H1 (cell line): ENCODE measurements at regions not wholly inside any gene's neighbourhood (a gene's known extent, or its start where the extent isn't known, plus 50 kb on each side); places are given as distances from the start of the nearest gene placed in this dataset.

ENCODE experiments used
- CTCF ChIA-PET: fragments of 300-600 bp; sonication (Branson Sonifier 250); formaldehyde crosslinking; loops from one replicate; lab custom pipeline; 2021; ENCODE audit not compliant: partially characterized antibody; lab: Charles Lee
- POLR2A ChIA-PET: fragments of 300-600 bp; sonication (Branson Sonifier 250); formaldehyde crosslinking; loops from one replicate; lab custom pipeline; 2021; ENCODE audit warnings: inconsistent platforms; ENCODE audit not compliant: partially characterized antibody; lab: Charles Lee
- DNase-seq, 2 experiments: peaks; one replicate each; pipeline versions ENCODE4 v3.0.0 to v3.0.0-alpha.2; 2010 to 2022; ENCODE audit warnings: low spot score in 2 of 2, low read depth in 1 of 2, mixed read lengths in 1 of 2
- FAIRE-seq: peaks from 2 replicates; lab custom pipeline; 2011; peaks lifted over from hg19 to GRCh38; lab: Jason Lieb, UNC
- H2AFZ ChIP-seq: 2 replicates; pipeline ENCODE4 v1.8.1; 2012; ENCODE audit warnings: low read length, inconsistent platforms
- H2AK5ac ChIP-seq: 2 replicates; pipeline ENCODE4 v1.6.1; 2013; ENCODE audit warnings: low read depth, low read length
- H2BK120ac ChIP-seq: replicated peaks from 2 replicates; pipeline ENCODE3; 2013; ENCODE audit warnings: low read depth, low read length, inconsistent platforms
- H2BK12ac ChIP-seq: 2 replicates; pipeline ENCODE4 v1.6.1; 2013; ENCODE audit warnings: low read depth, low read length
- H2BK15ac ChIP-seq: 2 replicates; pipeline ENCODE4 v1.6.1; 2013; ENCODE audit warnings: low read length
- H2BK20ac ChIP-seq: 2 replicates; pipeline ENCODE4 v1.6.1; 2013; ENCODE audit warnings: low read length
- H2BK5ac ChIP-seq: 2 replicates; pipeline ENCODE4 v1.6.1; 2013; ENCODE audit warnings: low read depth, low read length
- H3K14ac ChIP-seq: 2 replicates; pipeline ENCODE4 v1.6.1; 2013; ENCODE audit warnings: inconsistent platforms; ENCODE audit not compliant: insufficient read length
- H3K18ac ChIP-seq: 2 replicates; pipeline ENCODE4 v1.6.1; 2013; ENCODE audit warnings: low read length; ENCODE audit errors: extremely low read depth
- H3K23ac ChIP-seq: 2 replicates; pipeline ENCODE4 v1.6.1; 2013; ENCODE audit warnings: inconsistent platforms; ENCODE audit not compliant: insufficient read length
- H3K23me2 ChIP-seq: 2 replicates; pipeline ENCODE4 v1.6.1; 2013; ENCODE audit warnings: low read depth, low read length
- H3K27ac ChIP-seq: 2 replicates; pipeline ENCODE4 v1.6.1; 2011; ENCODE audit warnings: low read depth, low read length, inconsistent platforms
- H3K27me3 ChIP-seq, 4 experiments: replicated peaks in 1 of 4; 1 replicate in 1 of 4; 2 replicates in 3 of 4; pipeline versions ENCODE4 v1.6.1 to v1.8.1; 2011 to 2013; ENCODE audit warnings: low read length in 3 of 4, mild to moderate bottlenecking in 3 of 4, inconsistent platforms in 2 of 4, mixed read lengths in 2 of 4, moderate library complexity in 1 of 4; ENCODE audit not compliant: control insufficient read depth in 3 of 4, insufficient read depth in 3 of 4; ENCODE audit errors: extremely low read depth in 1 of 4
- H3K36me3 ChIP-seq, 4 experiments: 2 replicates each; pipeline versions ENCODE4 v1.6.1 to v1.8.1; 2011 to 2013; ENCODE audit warnings: mild to moderate bottlenecking in 4 of 4, low read length in 3 of 4, moderate library complexity in 2 of 4, control low read depth in 1 of 4, inconsistent platforms in 1 of 4; ENCODE audit not compliant: insufficient read depth in 4 of 4, control insufficient read depth in 2 of 4
- H3K4ac ChIP-seq: replicated peaks from 2 replicates; pipeline ENCODE3; 2013; ENCODE audit warnings: low read length, low read depth, mixed read lengths, inconsistent platforms; ENCODE audit not compliant: insufficient read length
- H3K4me1 ChIP-seq, 4 experiments: replicated peaks in 1 of 4; 1 replicate in 1 of 4; 2 replicates in 3 of 4; pipeline versions ENCODE4 v1.6.1 to v1.8.1; 2011 to 2013; ENCODE audit warnings: low read length in 3 of 4, inconsistent platforms in 2 of 4, mixed read lengths in 1 of 4; ENCODE audit not compliant: insufficient read depth in 4 of 4, control insufficient read depth in 3 of 4
- H3K4me2 ChIP-seq, 2 experiments: 2 replicates each; pipeline versions ENCODE4 v1.6.1 to v1.8.1; 2011 to 2013; ENCODE audit warnings: low read depth in 2 of 2, low read length in 2 of 2, control low read depth in 1 of 2, inconsistent platforms in 1 of 2, mild to moderate bottlenecking in 1 of 2; ENCODE audit not compliant: insufficient read depth in 1 of 2
- H3K4me3 ChIP-seq, 4 experiments: fragments of 200-600, 300-600 bp in 1 of 4; sonication (generic), shearing (Covaris generic), sonication (Bioruptor Twin) in 1 of 4; 2 replicates each; pipeline versions ENCODE4 v1.5.1 to v1.8.1; 2011 to 2016; ENCODE audit warnings: low read length in 4 of 4, low read depth in 3 of 4, control low read depth in 2 of 4, inconsistent platforms in 2 of 4, mild to moderate bottlenecking in 2 of 4, mixed read lengths in 1 of 4, moderate library complexity in 1 of 4; ENCODE audit not compliant: insufficient read depth in 2 of 4; ENCODE audit errors: extremely low read depth in 1 of 4
- H3K56ac ChIP-seq: replicated peaks from 2 replicates; pipeline ENCODE3; 2013; ENCODE audit warnings: low read depth, mild to moderate bottlenecking, mixed read lengths, low read length, inconsistent platforms; ENCODE audit not compliant: insufficient read length
- H3K79me1 ChIP-seq: 2 replicates; pipeline ENCODE4 v1.6.1; 2013; ENCODE audit warnings: low read depth, low read length, control low read depth
- H3K79me2 ChIP-seq, 2 experiments: 2 replicates each; pipeline versions ENCODE4 v1.6.1 to v1.8.1; 2012 to 2013; ENCODE audit warnings: low read length in 2 of 2, mild to moderate bottlenecking in 2 of 2, inconsistent platforms in 1 of 2; ENCODE audit not compliant: insufficient read depth in 2 of 2, control insufficient read depth in 1 of 2
- H3K9ac ChIP-seq, 4 experiments: replicated peaks in 1 of 4; 1 replicate in 1 of 4; 2 replicates in 3 of 4; pipeline versions ENCODE4 v1.6.1 to v1.8.1; 2011 to 2013; ENCODE audit warnings: low read depth in 3 of 4, low read length in 3 of 4, control low read depth in 2 of 4, mild to moderate bottlenecking in 2 of 4, moderate library complexity in 2 of 4, inconsistent platforms in 1 of 4; ENCODE audit errors: extremely low read depth in 1 of 4
- H3K9me3 ChIP-seq, 2 experiments: 2 replicates each; pipeline versions ENCODE4 v1.6.1 to v1.8.1; 2012 to 2013; ENCODE audit warnings: mild to moderate bottlenecking in 2 of 2, moderate library complexity in 2 of 2, control low read depth in 1 of 2, inconsistent platforms in 1 of 2, low read depth in 1 of 2, low read length in 1 of 2, mixed read lengths in 1 of 2; ENCODE audit not compliant: insufficient read depth in 2 of 2
- H4K20me1 ChIP-seq, 2 experiments: replicated peaks in 1 of 2; 2 replicates each; pipeline versions ENCODE3 to v1.8.1; 2011 to 2013; ENCODE audit warnings: inconsistent platforms in 2 of 2, low read length in 2 of 2, mild to moderate bottlenecking in 1 of 2; ENCODE audit not compliant: insufficient read depth in 2 of 2, control insufficient read depth in 1 of 2
- H4K5ac ChIP-seq: 2 replicates; pipeline ENCODE4 v1.6.1; 2013; ENCODE audit warnings: low read length, low read depth, mixed read lengths, inconsistent platforms; ENCODE audit not compliant: insufficient read length
- H4K8ac ChIP-seq: 2 replicates; pipeline ENCODE4 v1.8.0; 2013; ENCODE audit warnings: mild to moderate bottlenecking, moderate library complexity, low read length, inconsistent platforms; ENCODE audit not compliant: insufficient read depth; ENCODE audit errors: extremely low read depth
- H4K91ac ChIP-seq: replicated peaks from 2 replicates; pipeline ENCODE3; 2013; ENCODE audit warnings: low read length, mixed read lengths, inconsistent platforms; ENCODE audit not compliant: insufficient read length
- BRCA1 ChIP-seq: IDR thresholded peaks from 2 replicates; pipeline ENCODE4 v1.6.1; 2012; ENCODE audit warnings: low read depth, low read length, improper control_type of control experiment
- CBX8 ChIP-seq: fragments of 300-800, 300-1000 bp; sonication (generic); IDR thresholded peaks from 2 replicates; pipeline ENCODE4 v1.7.1; 2016; ENCODE audit warnings: low read depth, low read length, borderline replicate concordance
- CHD1 ChIP-seq: IDR thresholded peaks from 2 replicates; pipeline ENCODE4 v1.6.1; 2012; ENCODE audit warnings: low read depth, low read length, improper control_type of control experiment
- CREB1 ChIP-seq: IDR thresholded peaks from 2 replicates; pipeline ENCODE4 v1.6.1; 2012; ENCODE audit warnings: inconsistent platforms
- EZH2 ChIP-seq: fragments of 200-600 bp; sonication (generic); IDR thresholded peaks from 2 replicates; pipeline ENCODE4 v1.7.1; 2012; ENCODE audit warnings: low read depth, mild to moderate bottlenecking, moderate library complexity, low read length, inconsistent platforms; ENCODE audit not compliant: severe bottlenecking
- NANOG ChIP-seq: IDR thresholded peaks from 2 replicates; pipeline ENCODE4 v1.6.1; 2011; ENCODE audit warnings: low read length, low read depth, mild to moderate bottlenecking, inconsistent platforms; ENCODE audit not compliant: insufficient read depth, poor library complexity, severe bottlenecking
- NRF1 ChIP-seq: IDR thresholded peaks from 2 replicates; pipeline ENCODE4 v1.6.1; 2011; ENCODE audit warnings: mild to moderate bottlenecking, low read depth, low read length, improper control_type of control experiment
- POU5F1 ChIP-seq: IDR thresholded peaks from 2 replicates; pipeline ENCODE4 v1.6.1; 2011; ENCODE audit warnings: low read depth, mild to moderate bottlenecking, low read length, moderate library complexity
- RAD21 ChIP-seq, 2 experiments: IDR thresholded peaks in 1 of 2; conservative IDR thresholded peaks in 1 of 2; 2 replicates each; pipeline ENCODE4 v1.6.1; 2011; ENCODE audit warnings: low read depth in 2 of 2, low read length in 2 of 2, improper control_type of control experiment in 1 of 2, inconsistent platforms in 1 of 2, mild to moderate bottlenecking in 1 of 2, moderate library complexity in 1 of 2
- SP1 ChIP-seq: IDR thresholded peaks from 2 replicates; pipeline ENCODE4 v1.6.1; 2011; ENCODE audit warnings: low read depth, low read length
- SUZ12 ChIP-seq: fragments of 200-600 bp; sonication (generic); IDR thresholded peaks from 2 replicates; pipeline ENCODE4 v1.6.1; 2012; ENCODE audit warnings: mild to moderate bottlenecking, inconsistent platforms, low read length, moderate library complexity, mixed read lengths
- TEAD4 ChIP-seq: IDR thresholded peaks from 2 replicates; pipeline ENCODE4 v1.6.1; 2012; ENCODE audit warnings: low read depth, low read length, inconsistent platforms, mixed read lengths
- YY1 ChIP-seq: IDR thresholded peaks from 2 replicates; pipeline ENCODE4 v1.6.1; 2011; ENCODE audit warnings: low read depth, mild to moderate bottlenecking, low read length
- WGBS, 2 experiments: shearing (Covaris generic) in 1 of 2; methylation state at CpG; one replicate each; pipeline versions ENCODE4 v1.1.6 to v1.1.7; 2013 to 2015; ENCODE audit warnings: low lambda C conversion rate in 2 of 2, mixed read lengths in 2 of 2, inconsistent platforms in 1 of 2, low coverage in 1 of 2, missing lambda C conversion rate in 1 of 2; ENCODE audit not compliant: insufficient replicate concordance in 2 of 2, insufficient coverage in 1 of 2, insufficient read length in 1 of 2; ENCODE audit errors: extremely low coverage in 1 of 2, missing lambda C conversion rate in 1 of 2; 5-methylcytosine and 5-hydroxymethylcytosine counted together
- TF ChIP-seq, protein P1 (sequence below): IDR thresholded peaks from 2 replicates; pipeline ENCODE4 v1.6.1; 2012; ENCODE audit warnings: inconsistent platforms

GRCh38 chr2:228798458-228799207 lies 472.5 kb downstream of the PID1 start:
- Histone ChIP-seq H4K8ac (no peak overlapping the region), H2AK5ac (no peak overlapping the region), H4K91ac (no peak overlapping the region), H3K4ac (no peak overlapping the region), H3K79me2 (no peaks in the 10 kb centered on the region), H4K20me1 (no peaks in the 10 kb centered on the region), H2BK15ac (no peak overlapping the region), H3K4me2 (no peak overlapping the region), H3K56ac (no peak overlapping the region), H3K18ac (no peak overlapping the region), H3K23ac (no peak overlapping the region), H2BK20ac (no peak overlapping the region), H3K36me3 (no peaks in the 10 kb centered on the region), H3K4me3 (no peak overlapping the region), H2BK120ac (no peak overlapping the region), H2AFZ (no peak overlapping the region), H3K79me1 (no peaks in the 10 kb centered on the region), H3K14ac (no peak overlapping the region), H3K9ac (no peak overlapping the region), H2BK12ac (no peak overlapping the region), H3K27ac (no peak overlapping the region), H4K5ac (no peak overlapping the region), H2BK5ac (no peak overlapping the region), H3K27me3 (no peaks in the 10 kb centered on the region), H3K23me2 (no peaks in the 10 kb centered on the region), H3K4me1 (no peaks in the 10 kb centered on the region), H3K9me3 (no peaks in the 10 kb centered on the region)
- WGBS, 2 experiments, result 89% methylated on average over 11 of the region's 11 CpGs; no CpG with 5 or more reads in 1 of the 2 experiments
- no peak for FAIRE-seq
- no peak for DNase-seq
- ChIA-PET POLR2A (no interaction called here), CTCF (no interaction called here)
- no peak for TF ChIP-seq NANOG
- TF ChIP-seq CREB1, result no peak
- no peak for TF ChIP-seq CBX8
- TF ChIP-seq, protein P1, sequence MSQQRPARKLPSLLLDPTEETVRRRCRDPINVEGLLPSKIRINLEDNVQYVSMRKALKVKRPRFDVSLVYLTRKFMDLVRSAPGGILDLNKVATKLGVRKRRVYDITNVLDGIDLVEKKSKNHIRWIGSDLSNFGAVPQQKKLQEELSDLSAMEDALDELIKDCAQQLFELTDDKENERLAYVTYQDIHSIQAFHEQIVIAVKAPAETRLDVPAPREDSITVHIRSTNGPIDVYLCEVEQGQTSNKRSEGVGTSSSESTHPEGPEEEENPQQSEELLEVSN, result no peak
- TF ChIP-seq YY1, result no peak
- TF ChIP-seq POU5F1, result no peak
- no peak for TF ChIP-seq SP1
- TF ChIP-seq EZH2, result no peak
- no peak for TF ChIP-seq SUZ12
- no peak for TF ChIP-seq TEAD4
- no peak for TF ChIP-seq BRCA1
- no peak for TF ChIP-seq RAD21 (IDR thresholded peaks at IDR 0.05 in 1 of 2, conservative IDR thresholded peaks at IDR 0.05 in 1 of 2; ENCODE audit: low read depth in 2 of 2, low read length in 2 of 2)
- no peak for TF ChIP-seq CHD1
- no peak for TF ChIP-seq NRF1
